HG03520 (cell line): ENCODE measurements at regions not wholly inside any gene's neighbourhood (a gene's known extent, or its start where the extent isn't known, plus 50 kb on each side); places are given as distances from the start of the nearest gene placed in this dataset.
"Not testable (repeated sequence)": the region's sequence is repeated elsewhere in the genome, so short reads cannot be mapped to it uniquely, and the experiment has no call there.

Source experiments
- ATAC-seq: cut with Tn5 transposase; IDR thresholded peaks from one replicate; pipeline ENCODE4 v1.9.1; 2021; ENCODE audit warnings: mild to moderate bottlenecking, moderate library complexity; ENCODE audit not compliant: unreplicated experiment

GRCh38 chrX:39766855-39767254, 330.9 kb downstream of the BCOR start:
- ATAC-seq, result no peak

GRCh38 chrX:39767446-39767845, 330.3 kb downstream of the BCOR start:
- no peak for ATAC-seq

- ATAC-seq, result no peak
Measured at GRCh38 chrX:39769748-39770147, 328.0 kb downstream of the BCOR start.

- no peak for ATAC-seq
Measured at GRCh38 chrX:39771089-39771488, 326.7 kb downstream of the BCOR start.

- no peak for ATAC-seq
Measured at GRCh38 chrX:39772057-39772832, 325.5 kb downstream of the BCOR start.

- no peak for ATAC-seq
Measured at GRCh38 chrX:39773150-39773549, 324.6 kb downstream of the BCOR start.

- ATAC-seq, result no peak
Measured at GRCh38 chrX:39773923-39774773, 323.6 kb downstream of the BCOR start.

GRCh38 chrX:39774774-39775328, 322.9 kb downstream of the BCOR start:
- no peak for ATAC-seq

- ATAC-seq, result no peak
Measured at GRCh38 chrX:39777623-39778025, 320.1 kb downstream of the BCOR start.

GRCh38 chrX:39779952-39780783, 317.6 kb downstream of the BCOR start:
- no peak for ATAC-seq

- ATAC-seq, result no peak
Measured at GRCh38 chrX:39782276-39782675, 315.5 kb downstream of the BCOR start.

- ATAC-seq, result no peak
Measured at GRCh38 chrX:39787999-39788398, 309.8 kb downstream of the BCOR start.

GRCh38 chrX:39788521-39788920, 309.2 kb downstream of the BCOR start:
- no peak for ATAC-seq

- ATAC-seq, result no peak
Measured at GRCh38 chrX:39791691-39792090, 306.1 kb downstream of the BCOR start.

- no peak for ATAC-seq
Measured at GRCh38 chrX:39795605-39796004, 302.2 kb downstream of the BCOR start.

- no peak for ATAC-seq
Measured at GRCh38 chrX:39796856-39797255, 300.9 kb downstream of the BCOR start.

- not testable (repeated sequence) for ATAC-seq
Measured at GRCh38 chrX:39798488-39798887, 299.3 kb downstream of the BCOR start.

- ATAC-seq, result no peak
Measured at GRCh38 chrX:39802354-39802753, 295.4 kb downstream of the BCOR start.

GRCh38 chrX:39802908-39803307, 294.9 kb downstream of the BCOR start:
- ATAC-seq, result no peak

GRCh38 chrX:39805022-39805421, 292.7 kb downstream of the BCOR start:
- ATAC-seq, result no peak

GRCh38 chrX:39805825-39806224, 291.9 kb downstream of the BCOR start:
- ATAC-seq, result no peak
